ENCODE measurements at regions not wholly inside any gene's neighbourhood (a gene's known extent, or its start where the extent isn't known, plus 50 kb on each side); places are given as distances from the start of the nearest gene placed in this dataset.

DNA sequence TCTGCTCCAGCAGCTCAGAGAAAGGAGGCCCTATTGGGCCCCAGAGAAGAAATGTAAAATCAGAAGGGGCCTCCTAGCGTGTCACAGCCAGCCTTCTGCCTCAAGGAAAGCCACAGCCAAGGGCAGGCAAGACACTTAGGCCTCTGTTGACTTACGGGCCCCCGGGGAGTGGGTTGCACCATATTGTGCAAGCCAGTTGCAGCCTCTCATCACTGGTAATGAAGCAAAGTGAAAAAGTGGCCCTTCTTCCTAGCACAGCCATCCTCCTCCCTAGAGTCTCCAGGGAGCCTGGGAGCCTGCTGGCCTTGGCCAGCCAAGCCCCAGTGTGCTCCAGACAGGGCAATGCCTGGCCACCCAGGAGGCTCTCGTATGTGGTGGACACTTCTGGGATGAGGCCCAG is 56.2 kb upstream of the GDF10 start:
- no peaks in the 10 kb centered on the region for H3K36me3 Mint-ChIP-seq (ENCODE audit: low read depth)
- no peak overlapping the region for H3K27ac Mint-ChIP-seq (ENCODE audit: unreplicated experiment)
- H3K27me3 Mint-ChIP-seq (ENCODE audit: low read depth), result peaks cover 7% of the 10 kb centered on the region
- H3K4me3 Mint-ChIP-seq (ENCODE audit: unreplicated experiment), result no peak overlapping the region
- DNase-seq (ENCODE audit: low spot score), result no peak
- peaks cover 14% of the 10 kb centered on the region for H3K4me1 Mint-ChIP-seq (ENCODE audit: low read depth)
- TF ChIP-seq, protein P1, sequence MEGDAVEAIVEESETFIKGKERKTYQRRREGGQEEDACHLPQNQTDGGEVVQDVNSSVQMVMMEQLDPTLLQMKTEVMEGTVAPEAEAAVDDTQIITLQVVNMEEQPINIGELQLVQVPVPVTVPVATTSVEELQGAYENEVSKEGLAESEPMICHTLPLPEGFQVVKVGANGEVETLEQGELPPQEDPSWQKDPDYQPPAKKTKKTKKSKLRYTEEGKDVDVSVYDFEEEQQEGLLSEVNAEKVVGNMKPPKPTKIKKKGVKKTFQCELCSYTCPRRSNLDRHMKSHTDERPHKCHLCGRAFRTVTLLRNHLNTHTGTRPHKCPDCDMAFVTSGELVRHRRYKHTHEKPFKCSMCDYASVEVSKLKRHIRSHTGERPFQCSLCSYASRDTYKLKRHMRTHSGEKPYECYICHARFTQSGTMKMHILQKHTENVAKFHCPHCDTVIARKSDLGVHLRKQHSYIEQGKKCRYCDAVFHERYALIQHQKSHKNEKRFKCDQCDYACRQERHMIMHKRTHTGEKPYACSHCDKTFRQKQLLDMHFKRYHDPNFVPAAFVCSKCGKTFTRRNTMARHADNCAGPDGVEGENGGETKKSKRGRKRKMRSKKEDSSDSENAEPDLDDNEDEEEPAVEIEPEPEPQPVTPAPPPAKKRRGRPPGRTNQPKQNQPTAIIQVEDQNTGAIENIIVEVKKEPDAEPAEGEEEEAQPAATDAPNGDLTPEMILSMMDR (IDR thresholded peaks at IDR 0.05), result no peak
- no peaks in the 10 kb centered on the region for H3K9me3 Mint-ChIP-seq (ENCODE audit: low read depth)

DNA sequence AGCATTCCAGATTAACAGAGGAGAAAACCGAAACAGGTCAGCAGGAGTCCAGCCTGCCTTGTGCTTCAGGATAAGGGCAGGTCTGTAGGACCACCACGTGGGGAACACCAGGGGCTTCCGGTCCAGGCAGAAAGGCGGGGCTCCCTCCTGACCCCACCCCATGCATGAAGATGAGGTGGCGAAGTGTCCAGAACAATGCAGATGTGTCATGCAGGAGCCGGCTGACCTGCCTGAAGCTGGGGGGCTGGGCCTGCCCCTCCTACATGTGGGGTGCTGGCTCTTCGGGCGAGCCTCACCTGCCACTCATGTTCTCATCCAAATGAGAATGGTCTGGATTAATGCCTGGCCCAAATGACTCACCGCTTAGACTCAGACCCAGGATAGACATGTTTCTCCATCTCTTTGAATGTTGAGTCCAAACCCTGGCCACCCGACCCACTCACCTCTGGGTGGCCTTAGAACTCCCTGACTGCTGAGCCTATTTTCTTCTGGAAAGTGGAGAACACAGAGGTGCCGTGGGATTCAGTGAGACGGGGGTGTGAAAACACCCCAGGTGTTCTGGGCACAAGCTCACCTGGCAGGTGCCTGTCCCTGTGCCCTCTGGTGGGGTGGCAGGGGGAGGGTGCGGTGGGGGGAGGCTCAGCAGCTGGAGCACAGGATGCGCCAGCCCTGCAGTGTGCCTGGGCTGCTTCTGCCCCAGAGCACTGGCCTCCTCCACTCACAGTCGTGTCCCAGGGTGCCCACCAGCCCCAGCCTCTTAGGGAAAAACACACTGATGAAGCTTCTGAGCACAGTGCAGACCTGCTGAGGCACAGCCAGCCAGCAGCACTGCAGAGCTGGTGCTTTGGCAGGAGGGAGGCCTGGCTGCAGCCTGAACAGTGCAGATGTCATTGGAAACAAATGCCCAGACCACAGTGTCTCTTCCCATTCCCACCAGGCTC is 55.2 kb upstream of the GDF10 start:
- no peak overlapping the region for H3K4me3 Mint-ChIP-seq (ENCODE audit: unreplicated experiment)
- TF ChIP-seq, protein P1 (IDR thresholded peaks at IDR 0.05), result no peak
- no peak for DNase-seq (ENCODE audit: low spot score)
- H3K27me3 Mint-ChIP-seq (ENCODE audit: low read depth), result peaks cover 12% of the 10 kb centered on the region
- no peaks in the 10 kb centered on the region for H3K36me3 Mint-ChIP-seq (ENCODE audit: low read depth)
- H3K27ac Mint-ChIP-seq (ENCODE audit: unreplicated experiment), result no peak overlapping the region
- H3K4me1 Mint-ChIP-seq (ENCODE audit: low read depth), result peaks cover 14% of the 10 kb centered on the region
- H3K9me3 Mint-ChIP-seq (ENCODE audit: low read depth), result no peaks in the 10 kb centered on the region

DNA sequence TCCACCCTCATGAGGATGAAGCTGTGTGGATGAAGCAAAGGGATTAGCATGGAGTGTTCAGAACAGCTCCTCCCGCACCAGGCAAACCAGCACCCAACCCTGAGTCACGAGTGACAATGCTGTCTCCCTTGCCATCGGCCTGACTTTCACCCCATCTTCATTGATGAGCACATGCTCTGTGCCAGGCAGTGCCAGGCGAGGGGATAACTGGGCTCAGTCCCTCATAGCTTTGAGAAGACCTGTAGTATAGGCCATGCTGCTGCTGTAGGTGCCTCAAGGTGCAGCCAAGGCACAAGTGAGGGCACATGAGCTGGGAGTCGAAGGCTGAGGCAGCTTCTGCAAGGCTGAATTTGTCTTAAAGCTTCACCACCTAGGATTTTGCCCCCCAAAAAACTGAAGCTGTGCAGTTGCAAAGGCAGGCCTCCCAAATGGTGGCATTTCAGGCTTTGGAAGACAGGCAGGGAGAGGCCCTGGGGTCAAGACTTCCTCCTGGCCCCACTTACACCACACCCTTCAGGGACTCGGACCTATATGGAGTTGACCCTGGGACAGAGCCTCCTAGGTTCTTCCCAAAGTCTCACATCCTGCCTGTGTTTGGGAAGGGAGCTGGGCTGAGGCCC is 54.2 kb upstream of the GDF10 start:
- Mint-ChIP-seq H3K4me3 (ENCODE audit: unreplicated experiment) (no peak overlapping the region), H3K27me3 (ENCODE audit: low read depth) (peaks cover 12% of the 10 kb centered on the region), H3K9me3 (ENCODE audit: low read depth) (no peaks in the 10 kb centered on the region), H3K27ac (ENCODE audit: unreplicated experiment) (no peak overlapping the region), H3K36me3 (ENCODE audit: low read depth) (no peaks in the 10 kb centered on the region), H3K4me1 (ENCODE audit: low read depth) (peaks cover 14% of the 10 kb centered on the region)
- no peak for DNase-seq (ENCODE audit: low spot score)
- TF ChIP-seq, protein P1 (IDR thresholded peaks at IDR 0.05), result no peak

DNA sequence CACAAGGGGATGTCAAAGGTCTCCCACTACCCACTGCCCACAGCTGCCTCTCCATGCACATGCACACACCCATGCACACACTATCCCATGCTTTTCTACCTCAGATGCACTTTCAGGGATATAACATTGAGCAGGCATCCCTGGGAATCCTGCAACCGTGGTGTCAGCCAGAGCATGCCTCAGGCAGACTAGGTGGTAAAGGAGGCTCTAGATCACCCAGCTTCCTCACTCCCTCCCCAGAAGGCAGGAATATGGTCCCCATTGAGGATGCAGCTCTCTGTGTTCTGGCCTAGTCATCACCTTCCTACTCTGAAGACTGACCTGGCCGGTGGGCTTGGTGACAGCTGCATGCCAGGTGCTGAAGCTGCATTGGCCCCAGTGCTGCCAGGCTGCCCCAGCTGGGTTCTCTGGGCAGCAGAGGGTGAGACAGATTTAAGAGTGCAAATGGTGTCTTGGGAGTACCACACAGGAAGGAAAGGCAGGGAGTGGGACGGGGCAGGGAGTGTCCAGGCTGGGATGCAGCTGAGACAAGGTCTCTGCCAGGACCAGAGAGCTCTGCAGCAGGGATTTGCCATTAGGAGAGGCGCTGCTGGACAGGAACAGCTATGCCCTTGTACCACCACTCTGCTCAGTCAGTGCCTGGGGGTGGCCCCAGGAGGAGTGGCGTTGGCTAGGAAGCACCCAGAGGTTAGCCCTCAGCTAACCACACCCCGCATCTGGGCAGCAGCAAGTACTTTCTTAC is 53.4 kb upstream of the GDF10 start:
- no peaks in the 10 kb centered on the region for H3K36me3 Mint-ChIP-seq (ENCODE audit: low read depth)

More for the DNA sequence above, 53.4 kb upstream of the GDF10 start:
- DNase-seq (ENCODE audit: low spot score), result no peak
- TF ChIP-seq, protein P1 (IDR thresholded peaks at IDR 0.05), result no peak
- no peak overlapping the region for H3K4me3 Mint-ChIP-seq (ENCODE audit: unreplicated experiment)
- H3K27me3 Mint-ChIP-seq (ENCODE audit: low read depth), result peaks cover 10% of the 10 kb centered on the region
- H3K4me1 Mint-ChIP-seq (ENCODE audit: low read depth), result peaks cover 14% of the 10 kb centered on the region
- no peaks in the 10 kb centered on the region for H3K9me3 Mint-ChIP-seq (ENCODE audit: low read depth)
- H3K27ac Mint-ChIP-seq (ENCODE audit: unreplicated experiment), result no peak overlapping the region
